ENCODE measurements at regions not wholly inside any gene's neighbourhood (a gene's known extent, or its start where the extent isn't known, plus 50 kb on each side); places are given as distances from the start of the nearest gene placed in this dataset.

DNA sequence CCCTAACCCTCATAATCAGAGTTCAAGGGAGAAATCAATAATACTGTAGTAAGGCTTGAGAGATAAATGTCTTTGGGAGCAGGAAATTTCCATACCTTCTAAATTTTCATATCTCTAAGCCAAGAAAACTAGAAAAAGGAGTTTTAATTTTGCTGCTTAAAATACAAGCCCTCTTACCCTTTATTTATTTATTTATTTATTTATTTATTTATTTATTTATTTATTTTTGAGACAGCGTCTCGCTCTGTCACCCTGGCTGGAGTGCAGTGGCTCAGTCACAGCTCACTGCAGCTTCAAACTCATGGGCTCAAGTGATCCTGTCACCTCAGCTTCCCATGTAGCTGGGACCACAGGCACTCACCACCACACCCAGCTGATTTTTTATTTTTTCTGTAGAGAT lies 69.0 kb upstream of the GNAO1 start:
- 86 to 89% methylated on average over 2 of the region's 2 CpGs for WGBS, 2 donors
- Histone ChIP-seq H3K27me3 (no peaks in the 10 kb centered on the region), H3K4me3 (no peak overlapping the region), H3K27ac (no peak overlapping the region), H3K4me1 (no peaks in the 10 kb centered on the region), H3K36me3 (no peaks in the 10 kb centered on the region), H3K9me3 (no peaks in the 10 kb centered on the region)
- TF ChIP-seq EP300 (IDR thresholded peaks at IDR 0.05) (no peak), POLR2AphosphoS5 (IDR thresholded peaks at IDR 0.05) (no peak), POLR2A (IDR thresholded peaks at IDR 0.05) (no peak)
- TF ChIP-seq, protein P1, sequence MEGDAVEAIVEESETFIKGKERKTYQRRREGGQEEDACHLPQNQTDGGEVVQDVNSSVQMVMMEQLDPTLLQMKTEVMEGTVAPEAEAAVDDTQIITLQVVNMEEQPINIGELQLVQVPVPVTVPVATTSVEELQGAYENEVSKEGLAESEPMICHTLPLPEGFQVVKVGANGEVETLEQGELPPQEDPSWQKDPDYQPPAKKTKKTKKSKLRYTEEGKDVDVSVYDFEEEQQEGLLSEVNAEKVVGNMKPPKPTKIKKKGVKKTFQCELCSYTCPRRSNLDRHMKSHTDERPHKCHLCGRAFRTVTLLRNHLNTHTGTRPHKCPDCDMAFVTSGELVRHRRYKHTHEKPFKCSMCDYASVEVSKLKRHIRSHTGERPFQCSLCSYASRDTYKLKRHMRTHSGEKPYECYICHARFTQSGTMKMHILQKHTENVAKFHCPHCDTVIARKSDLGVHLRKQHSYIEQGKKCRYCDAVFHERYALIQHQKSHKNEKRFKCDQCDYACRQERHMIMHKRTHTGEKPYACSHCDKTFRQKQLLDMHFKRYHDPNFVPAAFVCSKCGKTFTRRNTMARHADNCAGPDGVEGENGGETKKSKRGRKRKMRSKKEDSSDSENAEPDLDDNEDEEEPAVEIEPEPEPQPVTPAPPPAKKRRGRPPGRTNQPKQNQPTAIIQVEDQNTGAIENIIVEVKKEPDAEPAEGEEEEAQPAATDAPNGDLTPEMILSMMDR (IDR thresholded peaks at IDR 0.05) = no peak
- ATAC-seq (ENCODE audit: low FRiP score in 2 of 2) (no peak), DNase-seq (no peak)

DNA sequence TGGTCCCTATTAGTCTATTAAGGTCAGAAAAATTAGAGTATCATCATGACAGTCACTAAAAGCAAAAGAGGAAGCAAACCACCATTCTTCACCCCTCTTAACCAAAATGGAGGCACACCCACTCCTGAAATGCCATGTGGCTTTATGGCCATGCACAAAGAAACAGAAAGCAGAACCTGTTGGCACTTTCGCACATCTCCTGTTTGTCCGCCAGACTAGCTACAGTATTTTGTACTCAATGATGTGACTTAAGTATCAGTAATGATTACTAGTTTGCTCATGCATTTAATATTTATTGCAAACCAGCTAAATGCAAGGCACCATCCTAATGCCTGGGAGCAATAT lies 70.2 kb upstream of the GNAO1 start:
- DNase-seq = no peak
- no peaks in the 10 kb centered on the region for H3K27me3 ChIP-seq
- no peak overlapping the region for H3K4me3 ChIP-seq
- ATAC-seq (ENCODE audit: low FRiP score in 2 of 2) = no peak
- TF ChIP-seq POLR2A (IDR thresholded peaks at IDR 0.05) (no peak), EP300 (IDR thresholded peaks at IDR 0.05) (no peak), POLR2AphosphoS5 (IDR thresholded peaks at IDR 0.05) (no peak)
- TF ChIP-seq, protein P1 (IDR thresholded peaks at IDR 0.05) = no peak
- no peaks in the 10 kb centered on the region for H3K9me3 ChIP-seq
- 94 to 97% methylated on average over 2 of the region's 2 CpGs for WGBS, 2 donors
- no peak overlapping the region for H3K27ac ChIP-seq
- no peaks in the 10 kb centered on the region for H3K4me1 ChIP-seq
- no peaks in the 10 kb centered on the region for H3K36me3 ChIP-seq

DNA sequence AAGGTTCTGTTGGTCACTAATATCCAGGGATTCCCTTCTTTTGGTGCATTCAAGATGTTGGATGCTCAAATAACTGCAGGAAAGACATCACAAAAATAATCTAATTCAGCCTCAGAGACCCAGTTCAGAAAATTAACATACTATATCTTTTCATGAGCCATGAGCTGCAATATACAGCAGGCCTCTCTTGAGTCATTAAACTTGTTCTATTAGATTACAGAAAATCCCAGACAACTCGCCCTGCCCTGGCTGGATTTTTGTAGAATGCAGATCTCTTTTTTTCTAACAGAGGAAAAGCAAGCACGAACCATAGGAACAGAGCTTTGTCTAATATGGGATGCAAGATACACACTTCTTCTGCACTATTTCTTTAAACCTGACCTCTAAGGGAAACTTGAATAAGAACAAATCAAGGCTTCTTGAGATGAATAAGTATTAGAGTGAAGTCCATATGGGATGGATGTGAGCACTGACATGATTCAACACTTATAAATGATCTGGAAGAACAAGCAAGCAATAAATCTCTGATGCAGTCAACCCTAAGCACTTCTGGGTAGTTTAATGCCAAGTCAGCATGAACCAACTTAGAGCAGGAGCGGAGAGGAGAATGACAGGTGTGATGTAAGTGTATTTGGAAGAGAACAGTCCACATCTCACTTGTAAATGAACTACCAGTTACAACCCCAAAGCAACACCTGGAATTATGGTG lies 70.7 kb upstream of the GNAO1 start:
- WGBS, 2 donors = 78 to 86% methylated on average over 3 of the region's 3 CpGs
- TF ChIP-seq EP300 (IDR thresholded peaks at IDR 0.05) (no peak), POLR2A (IDR thresholded peaks at IDR 0.05) (no peak), POLR2AphosphoS5 (IDR thresholded peaks at IDR 0.05) (no peak)
- TF ChIP-seq, protein P1 (IDR thresholded peaks at IDR 0.05) = no peak
- DNase-seq = no peak

DNA sequence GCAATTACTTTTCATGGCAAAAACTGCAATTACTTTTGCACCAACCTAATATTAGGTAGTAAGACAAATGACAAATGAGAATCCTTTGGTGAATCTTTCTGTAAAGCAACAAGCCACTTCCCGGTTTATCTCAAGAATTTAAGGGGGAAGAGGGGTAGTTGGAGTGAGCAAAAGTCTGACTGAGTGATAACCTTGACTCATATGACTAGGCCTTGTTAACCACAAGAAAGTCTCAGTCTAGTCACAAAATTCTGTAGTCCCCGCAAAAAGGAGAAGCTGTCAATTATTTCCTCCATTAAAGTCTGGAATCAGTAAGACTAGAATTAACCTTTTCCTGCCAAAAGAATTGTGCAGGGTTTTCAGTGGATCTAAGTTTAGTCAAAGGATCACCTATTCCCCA lies 72.2 kb upstream of the GNAO1 start:
- ATAC-seq (ENCODE audit: low FRiP score in 2 of 2) = no peak
- Histone ChIP-seq H3K4me3 (no peak overlapping the region), H3K27ac (no peak overlapping the region), H3K4me1 (no peaks in the 10 kb centered on the region), H3K27me3 (no peaks in the 10 kb centered on the region), H3K9me3 (no peaks in the 10 kb centered on the region), H3K36me3 (no peaks in the 10 kb centered on the region)
- no peak for DNase-seq
- TF ChIP-seq EP300 (IDR thresholded peaks at IDR 0.05) (no peak), POLR2A (IDR thresholded peaks at IDR 0.05) (no peak), POLR2AphosphoS5 (IDR thresholded peaks at IDR 0.05) (no peak)
- TF ChIP-seq, protein P1 (IDR thresholded peaks at IDR 0.05) = no peak
- 43 to 47% methylated on average over 2 of the region's 2 CpGs for WGBS, 2 donors

More for the DNA sequence above, 70.7 kb upstream of the GNAO1 start:
- no peak for ATAC-seq (ENCODE audit: low FRiP score in 2 of 2)
- Histone ChIP-seq H3K36me3 (no peaks in the 10 kb centered on the region), H3K27me3 (no peaks in the 10 kb centered on the region), H3K4me1 (no peaks in the 10 kb centered on the region), H3K9me3 (no peaks in the 10 kb centered on the region), H3K27ac (no peak overlapping the region), H3K4me3 (no peak overlapping the region)

DNA sequence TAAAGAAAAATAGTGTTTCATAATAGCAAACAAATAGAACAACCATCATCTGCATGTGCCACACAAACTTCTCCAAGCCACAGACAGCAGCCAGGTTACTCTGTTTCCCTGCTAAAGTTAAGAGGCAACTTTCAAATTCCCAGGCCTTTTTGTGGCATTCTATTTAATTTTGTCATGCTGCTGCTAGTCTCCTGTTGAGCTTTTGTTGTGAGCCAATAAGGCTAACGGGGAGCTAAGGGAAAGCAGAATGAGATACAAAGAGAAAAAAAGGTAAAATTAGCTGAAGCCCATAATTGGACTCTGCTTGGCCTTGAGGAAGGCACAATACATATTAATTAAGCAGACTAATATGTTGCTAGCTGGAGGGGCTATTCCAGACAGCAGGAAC lies 74.7 kb upstream of the GNAO1 start:
- TF ChIP-seq POLR2AphosphoS5 (IDR thresholded peaks at IDR 0.05) (no peak), POLR2A (IDR thresholded peaks at IDR 0.05) (no peak), EP300 (IDR thresholded peaks at IDR 0.05) (no peak)
- TF ChIP-seq, protein P1 (IDR thresholded peaks at IDR 0.05) = no peak
- no peak for ATAC-seq (ENCODE audit: low FRiP score in 2 of 2)
- H3K27ac ChIP-seq = no peak overlapping the region

More for the DNA sequence above, 74.7 kb upstream of the GNAO1 start:
- Histone ChIP-seq H3K9me3 (no peaks in the 10 kb centered on the region), H3K36me3 (no peaks in the 10 kb centered on the region), H3K4me3 (no peak overlapping the region), H3K4me1 (no peaks in the 10 kb centered on the region), H3K27me3 (no peaks in the 10 kb centered on the region)
- 67% methylated on average over 1 of the region's 1 CpG for WGBS, 2 donors
- no peak for DNase-seq
